Heart left ventricle (tissue), 13 donors: ENCODE measurements at regions not wholly inside any gene's neighbourhood (a gene's known extent, or its start where the extent isn't known, plus 50 kb on each side); places are given as distances from the start of the nearest gene placed in this dataset.

Source experiments
- CTCF ChIP-seq, 12 donors: fragments of 200-600 bp; sonication (generic) in 4 of 12; IDR thresholded peaks; one replicate each; pipeline versions ENCODE4 v1.5.0 to v1.8.0; 2018 to 2022; ENCODE audit warnings: antibody characterized with exemption in 12 of 12, mild to moderate bottlenecking in 5 of 12
- POLR2A ChIP-seq, 2 donors: fragments of 450-650 bp; IDR thresholded peaks; one replicate each; pipeline ENCODE4 v1.6.1; 2017; ENCODE audit warnings: antibody characterized with exemption in 2 of 2, mild to moderate bottlenecking in 2 of 2, moderate library complexity in 2 of 2
- donor health status: ischemic (EF 13 %, LVEDD 7.1; RV severe dilation, severe dysfunction).
- donor health status: DM: no; HTN: yes; CAD: no.
- donor health status: DM: no; HTN: no; CAD: no.
- donor health status: ischemic (EF 25% LVEDD 6.9; RV normal size, moderate dysfunction).
- donor health status: ischemic (EF 25% LVEDD 5.7; RV mildly dilated, moderate dysfunction).
- donor health status: ischemic (EF 35%, LVEDD 5.7; RV mildly dilated, moderate dysfunction).
- donor health status: nonischemic (EF 11% LVEDD 7.7; RV severe dilation, severe dysfunction).
- donor health status: DM: yes; HTN: yes; CAD: no.
- donor health status: PGD.
- donor health status: ischemic (EF 29% LVEDD 5.4; RV normal size, mild dysfunction).
- donor health status: nonischemic (EF 23%, LVEDD 6.1; RV moderate dilation, normal function).

GRCh38 chr12:68506619-68507018 is 104.1 kb upstream of the RAP1B start:
- TF ChIP-seq POLR2A (IDR thresholded peaks at IDR 0.05) (no peak), CTCF (IDR thresholded peaks at IDR 0.05) (no peak)
